Keratinocyte (primary cell): ENCODE measurements at regions not wholly inside any gene's neighbourhood (a gene's known extent, or its start where the extent isn't known, plus 50 kb on each side); places are given as distances from the start of the nearest gene placed in this dataset.
A peak's percentile ranks its signal among the peaks of the same experiment; 100 is the strongest.

Experiments
- DNase-seq: peaks from one replicate; pipeline ENCODE4 v3.0.0-alpha.2; 2011; ENCODE audit warnings: low read depth, missing footprints, low spot score
- FAIRE-seq: peaks from 2 replicates; lab custom pipeline; 2011; peaks lifted over from hg19 to GRCh38; lab: Jason Lieb, UNC
- H2AFZ ChIP-seq: 2 replicates; pipeline ENCODE4 v1.6.0; 2012; ENCODE audit warnings: low read length, control low read depth, inconsistent platforms; ENCODE audit not compliant: control insufficient read depth
- H3K27ac ChIP-seq: 2 replicates; pipeline ENCODE4 v1.5.1; 2011; ENCODE audit warnings: low read length; ENCODE audit not compliant: control insufficient read depth, insufficient read depth
- H3K27me3 ChIP-seq: 3 replicates; pipeline ENCODE4 v1.6.0; 2011; ENCODE audit warnings: low read length; ENCODE audit not compliant: control insufficient read depth, insufficient read depth; ENCODE audit errors: extremely low read depth
- H3K36me3 ChIP-seq, 2 experiments: 2 replicates in 1 of 2; 3 replicates in 1 of 2; pipeline ENCODE4 v1.5.1; 2011; ENCODE audit warnings: low read length in 2 of 2, mild to moderate bottlenecking in 1 of 2; ENCODE audit not compliant: control insufficient read depth in 2 of 2, insufficient read depth in 2 of 2; ENCODE audit errors: extremely low read depth in 1 of 2
- H3K4me1 ChIP-seq: 3 replicates; pipeline ENCODE4 v1.5.1; 2011; ENCODE audit warnings: low read length; ENCODE audit not compliant: control insufficient read depth, insufficient read depth; ENCODE audit errors: extremely low read depth
- H3K4me2 ChIP-seq: 3 replicates; pipeline ENCODE4 v1.6.0; 2011; ENCODE audit warnings: low read depth, low read length; ENCODE audit not compliant: control insufficient read depth, insufficient read depth; ENCODE audit errors: extremely low read depth
- H3K4me3 ChIP-seq, 3 experiments: fragments of 200-600 bp in 1 of 3; sonication (generic) in 1 of 3; 2 replicates in 2 of 3; 3 replicates in 1 of 3; pipeline ENCODE4 v1.5.1; 2011 to 2016; ENCODE audit warnings: low read length in 3 of 3, mild to moderate bottlenecking in 3 of 3, control low read depth in 2 of 3, inconsistent platforms in 1 of 3, low read depth in 1 of 3, mixed read lengths in 1 of 3, mixed run types in 1 of 3, moderate library complexity in 1 of 3; ENCODE audit not compliant: control insufficient read depth in 2 of 3, insufficient read depth in 2 of 3; ENCODE audit errors: extremely low read depth in 1 of 3
- H3K79me2 ChIP-seq: 2 replicates; pipeline ENCODE4 v1.6.0; 2012; ENCODE audit warnings: low read length; ENCODE audit not compliant: control insufficient read depth, insufficient read depth
- H3K9ac ChIP-seq: 3 replicates; pipeline ENCODE4 v1.6.0; 2011; ENCODE audit warnings: low read length; ENCODE audit not compliant: control insufficient read depth, insufficient read depth; ENCODE audit errors: extremely low read depth
- H3K9me1 ChIP-seq: 3 replicates; pipeline ENCODE4 v1.6.0; 2011; ENCODE audit warnings: low read length; ENCODE audit not compliant: control insufficient read depth, insufficient read depth; ENCODE audit errors: extremely low read depth
- H3K9me3 ChIP-seq: 2 replicates; pipeline ENCODE4 v1.5.1; 2012; ENCODE audit warnings: low read depth, low read length; ENCODE audit not compliant: control insufficient read depth
- H4K20me1 ChIP-seq: 3 replicates; pipeline ENCODE4 v1.6.0; 2011; ENCODE audit warnings: low read length; ENCODE audit not compliant: control insufficient read depth, insufficient read depth; ENCODE audit errors: extremely low read depth
- EZH2 ChIP-seq: IDR thresholded peaks from one replicate; pipeline ENCODE4 v1.6.1; 2012; ENCODE audit warnings: inconsistent platforms, mild to moderate bottlenecking, low read length, moderate library complexity
- dilution Hi-C: fragments of 300-500 bp; cut with MboI; formaldehyde crosslinking; loops from one replicate; pipeline ENCODE4 v1.7.0; 2020; ENCODE audit warnings: low sequenced_read_pairs; ENCODE audit not compliant: extremely low pct_ligation_motif_present
- TF ChIP-seq, protein P1 (sequence below), 3 experiments: IDR thresholded peaks in 1 of 3; conservative IDR thresholded peaks in 1 of 3; optimal IDR thresholded peaks in 1 of 3; 2 replicates in 2 of 3; 3 replicates in 1 of 3; pipeline versions ENCODE3 to v1.5.1; 2011; ENCODE audit warnings: low read length in 3 of 3, mild to moderate bottlenecking in 3 of 3, moderate library complexity in 2 of 3, control low read depth in 1 of 3, inconsistent platforms in 1 of 3; ENCODE audit not compliant: insufficient read depth in 2 of 3; ENCODE audit errors: extremely low read depth in 1 of 3

DNA sequence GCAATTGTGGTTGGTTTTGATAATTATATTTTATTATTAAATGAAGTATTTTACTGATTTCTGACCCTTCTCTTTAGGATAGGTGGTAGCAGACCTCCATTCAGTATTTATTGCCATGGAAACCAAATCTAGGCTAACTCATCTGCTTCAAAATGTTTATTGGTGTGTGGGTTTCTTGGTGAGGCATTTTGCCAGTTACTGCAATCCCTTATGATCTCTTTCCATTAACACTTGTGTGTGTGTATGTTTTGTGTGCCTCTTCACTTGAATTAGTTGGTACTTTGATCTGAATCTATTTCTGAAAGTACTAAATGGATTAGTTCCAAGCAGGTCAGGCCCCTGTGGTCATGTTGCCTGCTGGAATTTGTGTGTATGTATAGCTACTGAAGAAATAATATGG is 184.4 kb upstream of the C11orf87 start:
- DNase-seq (no peak), FAIRE-seq (no peak)
- TF ChIP-seq EZH2 = no peak
- TF ChIP-seq, protein P1, sequence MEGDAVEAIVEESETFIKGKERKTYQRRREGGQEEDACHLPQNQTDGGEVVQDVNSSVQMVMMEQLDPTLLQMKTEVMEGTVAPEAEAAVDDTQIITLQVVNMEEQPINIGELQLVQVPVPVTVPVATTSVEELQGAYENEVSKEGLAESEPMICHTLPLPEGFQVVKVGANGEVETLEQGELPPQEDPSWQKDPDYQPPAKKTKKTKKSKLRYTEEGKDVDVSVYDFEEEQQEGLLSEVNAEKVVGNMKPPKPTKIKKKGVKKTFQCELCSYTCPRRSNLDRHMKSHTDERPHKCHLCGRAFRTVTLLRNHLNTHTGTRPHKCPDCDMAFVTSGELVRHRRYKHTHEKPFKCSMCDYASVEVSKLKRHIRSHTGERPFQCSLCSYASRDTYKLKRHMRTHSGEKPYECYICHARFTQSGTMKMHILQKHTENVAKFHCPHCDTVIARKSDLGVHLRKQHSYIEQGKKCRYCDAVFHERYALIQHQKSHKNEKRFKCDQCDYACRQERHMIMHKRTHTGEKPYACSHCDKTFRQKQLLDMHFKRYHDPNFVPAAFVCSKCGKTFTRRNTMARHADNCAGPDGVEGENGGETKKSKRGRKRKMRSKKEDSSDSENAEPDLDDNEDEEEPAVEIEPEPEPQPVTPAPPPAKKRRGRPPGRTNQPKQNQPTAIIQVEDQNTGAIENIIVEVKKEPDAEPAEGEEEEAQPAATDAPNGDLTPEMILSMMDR (optimal IDR thresholded peaks at IDR 0.05 in 1 of 3, IDR thresholded peaks at IDR 0.05 in 1 of 3, conservative IDR thresholded peaks at IDR 0.05 in 1 of 3; ENCODE audit: extremely low read depth in 1 of 3, insufficient read depth in 2 of 3, low read length in 3 of 3) = no peak
- Histone ChIP-seq H4K20me1 (no peaks in the 10 kb centered on the region), H3K27ac (no peak overlapping the region), H3K4me1 (peaks cover 10% of the 10 kb centered on the region), H3K79me2 (no peaks in the 10 kb centered on the region), H3K9me1 (no peaks in the 10 kb centered on the region), H3K36me3 (no peaks in the 10 kb centered on the region), H3K4me3 (no peak overlapping the region), H3K4me2 (no peak overlapping the region), H2AFZ (no peak overlapping the region), H3K9me3 (no peaks in the 10 kb centered on the region), H3K9ac (no peak overlapping the region), H3K27me3 (no peaks in the 10 kb centered on the region)
- dilution Hi-C loops = no loop called here

DNA sequence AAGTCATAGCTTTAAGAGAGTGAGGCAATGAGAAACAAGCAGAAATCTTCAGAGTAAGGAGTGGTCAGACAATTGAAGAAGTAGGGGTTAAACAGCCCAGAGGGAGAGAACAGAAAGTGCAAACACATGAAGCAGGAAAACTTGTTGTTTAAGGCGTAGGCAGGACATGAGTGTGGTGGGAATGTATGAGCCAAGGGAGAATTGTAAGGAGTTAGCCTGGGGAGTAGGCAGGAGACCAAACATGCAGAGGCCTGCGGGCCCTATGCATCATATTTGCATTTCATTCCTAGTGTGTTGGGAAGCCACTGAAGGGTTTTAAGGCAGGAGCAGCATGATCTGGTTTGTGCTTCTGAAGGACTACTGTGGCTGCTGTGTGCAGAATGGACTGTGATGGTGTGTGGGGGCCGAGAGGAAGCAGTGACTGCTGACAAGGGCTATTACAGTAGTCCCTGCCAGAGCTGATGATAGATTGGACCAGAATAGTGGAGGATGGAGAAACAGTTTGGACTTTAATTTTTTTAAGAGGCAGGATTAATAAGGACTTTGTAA is 179.9 kb upstream of the C11orf87 start:
- FAIRE-seq (peak; percentile 90), DNase-seq (peak; percentile 33)
- dilution Hi-C loops = no loop called here
- peak overlapping the region; percentile 60 for H2AFZ ChIP-seq
- TF ChIP-seq EZH2 = no peak
- TF ChIP-seq, protein P1 (optimal IDR thresholded peaks at IDR 0.05 in 1 of 3, IDR thresholded peaks at IDR 0.05 in 1 of 3, conservative IDR thresholded peaks at IDR 0.05 in 1 of 3; ENCODE audit: extremely low read depth in 1 of 3, insufficient read depth in 2 of 3, low read length in 3 of 3) = no peak
- H3K4me2 ChIP-seq = peak overlapping the region; percentile 52
- peak overlapping the region; percentile 33 for H3K27ac ChIP-seq
- H3K4me3 ChIP-seq = no peak overlapping the region
- H3K9me3 ChIP-seq = no peaks in the 10 kb centered on the region
- H3K9me1 ChIP-seq = no peaks in the 10 kb centered on the region
- peaks cover 15% of the 10 kb centered on the region for H3K4me1 ChIP-seq
- H3K9ac ChIP-seq = no peak overlapping the region
- no peaks in the 10 kb centered on the region for H3K27me3 ChIP-seq
- no peaks in the 10 kb centered on the region for H4K20me1 ChIP-seq
- no peaks in the 10 kb centered on the region for H3K36me3 ChIP-seq
- no peaks in the 10 kb centered on the region for H3K79me2 ChIP-seq
